H1 (cell line): ENCODE measurements at regions not wholly inside any gene's neighbourhood (a gene's known extent, or its start where the extent isn't known, plus 50 kb on each side); places are given as distances from the start of the nearest gene placed in this dataset.

Experiments
- CTCF ChIA-PET: fragments of 300-600 bp; sonication (Branson Sonifier 250); formaldehyde crosslinking; loops from one replicate; lab custom pipeline; 2021; ENCODE audit not compliant: partially characterized antibody; lab: Charles Lee
- POLR2A ChIA-PET: fragments of 300-600 bp; sonication (Branson Sonifier 250); formaldehyde crosslinking; loops from one replicate; lab custom pipeline; 2021; ENCODE audit warnings: inconsistent platforms; ENCODE audit not compliant: partially characterized antibody; lab: Charles Lee
- DNase-seq, 2 experiments: peaks; one replicate each; pipeline versions ENCODE4 v3.0.0 to v3.0.0-alpha.2; 2010 to 2022; ENCODE audit warnings: low spot score in 2 of 2, low read depth in 1 of 2, mixed read lengths in 1 of 2
- FAIRE-seq: peaks from 2 replicates; lab custom pipeline; 2011; peaks lifted over from hg19 to GRCh38; lab: Jason Lieb, UNC
- H2AFZ ChIP-seq: 2 replicates; pipeline ENCODE4 v1.8.1; 2012; ENCODE audit warnings: low read length, inconsistent platforms
- H2AK5ac ChIP-seq: 2 replicates; pipeline ENCODE4 v1.6.1; 2013; ENCODE audit warnings: low read depth, low read length
- H2BK120ac ChIP-seq: replicated peaks from 2 replicates; pipeline ENCODE3; 2013; ENCODE audit warnings: low read depth, low read length, inconsistent platforms
- H2BK12ac ChIP-seq: 2 replicates; pipeline ENCODE4 v1.6.1; 2013; ENCODE audit warnings: low read depth, low read length
- H2BK15ac ChIP-seq: 2 replicates; pipeline ENCODE4 v1.6.1; 2013; ENCODE audit warnings: low read length
- H2BK20ac ChIP-seq: 2 replicates; pipeline ENCODE4 v1.6.1; 2013; ENCODE audit warnings: low read length
- H2BK5ac ChIP-seq: 2 replicates; pipeline ENCODE4 v1.6.1; 2013; ENCODE audit warnings: low read depth, low read length
- H3K14ac ChIP-seq: 2 replicates; pipeline ENCODE4 v1.6.1; 2013; ENCODE audit warnings: inconsistent platforms; ENCODE audit not compliant: insufficient read length
- H3K18ac ChIP-seq: 2 replicates; pipeline ENCODE4 v1.6.1; 2013; ENCODE audit warnings: low read length; ENCODE audit errors: extremely low read depth
- H3K23ac ChIP-seq: 2 replicates; pipeline ENCODE4 v1.6.1; 2013; ENCODE audit warnings: inconsistent platforms; ENCODE audit not compliant: insufficient read length
- H3K23me2 ChIP-seq: 2 replicates; pipeline ENCODE4 v1.6.1; 2013; ENCODE audit warnings: low read depth, low read length
- H3K27ac ChIP-seq: 2 replicates; pipeline ENCODE4 v1.6.1; 2011; ENCODE audit warnings: low read depth, low read length, inconsistent platforms
- H3K27me3 ChIP-seq, 4 experiments: replicated peaks in 1 of 4; 1 replicate in 1 of 4; 2 replicates in 3 of 4; pipeline versions ENCODE4 v1.6.1 to v1.8.1; 2011 to 2013; ENCODE audit warnings: low read length in 3 of 4, mild to moderate bottlenecking in 3 of 4, inconsistent platforms in 2 of 4, mixed read lengths in 2 of 4, moderate library complexity in 1 of 4; ENCODE audit not compliant: control insufficient read depth in 3 of 4, insufficient read depth in 3 of 4; ENCODE audit errors: extremely low read depth in 1 of 4
- H3K36me3 ChIP-seq, 4 experiments: 2 replicates each; pipeline versions ENCODE4 v1.6.1 to v1.8.1; 2011 to 2013; ENCODE audit warnings: mild to moderate bottlenecking in 4 of 4, low read length in 3 of 4, moderate library complexity in 2 of 4, control low read depth in 1 of 4, inconsistent platforms in 1 of 4; ENCODE audit not compliant: insufficient read depth in 4 of 4, control insufficient read depth in 2 of 4
- H3K4ac ChIP-seq: replicated peaks from 2 replicates; pipeline ENCODE3; 2013; ENCODE audit warnings: low read length, low read depth, mixed read lengths, inconsistent platforms; ENCODE audit not compliant: insufficient read length
- H3K4me1 ChIP-seq, 4 experiments: replicated peaks in 1 of 4; 1 replicate in 1 of 4; 2 replicates in 3 of 4; pipeline versions ENCODE4 v1.6.1 to v1.8.1; 2011 to 2013; ENCODE audit warnings: low read length in 3 of 4, inconsistent platforms in 2 of 4, mixed read lengths in 1 of 4; ENCODE audit not compliant: insufficient read depth in 4 of 4, control insufficient read depth in 3 of 4
- H3K4me2 ChIP-seq, 2 experiments: 2 replicates each; pipeline versions ENCODE4 v1.6.1 to v1.8.1; 2011 to 2013; ENCODE audit warnings: low read depth in 2 of 2, low read length in 2 of 2, control low read depth in 1 of 2, inconsistent platforms in 1 of 2, mild to moderate bottlenecking in 1 of 2; ENCODE audit not compliant: insufficient read depth in 1 of 2
- H3K4me3 ChIP-seq, 4 experiments: fragments of 200-600, 300-600 bp in 1 of 4; sonication (generic), shearing (Covaris generic), sonication (Bioruptor Twin) in 1 of 4; 2 replicates each; pipeline versions ENCODE4 v1.5.1 to v1.8.1; 2011 to 2016; ENCODE audit warnings: low read length in 4 of 4, low read depth in 3 of 4, control low read depth in 2 of 4, inconsistent platforms in 2 of 4, mild to moderate bottlenecking in 2 of 4, mixed read lengths in 1 of 4, moderate library complexity in 1 of 4; ENCODE audit not compliant: insufficient read depth in 2 of 4; ENCODE audit errors: extremely low read depth in 1 of 4
- H3K56ac ChIP-seq: replicated peaks from 2 replicates; pipeline ENCODE3; 2013; ENCODE audit warnings: low read depth, mild to moderate bottlenecking, mixed read lengths, low read length, inconsistent platforms; ENCODE audit not compliant: insufficient read length
- H3K79me1 ChIP-seq: 2 replicates; pipeline ENCODE4 v1.6.1; 2013; ENCODE audit warnings: low read depth, low read length, control low read depth
- H3K79me2 ChIP-seq, 2 experiments: 2 replicates each; pipeline versions ENCODE4 v1.6.1 to v1.8.1; 2012 to 2013; ENCODE audit warnings: low read length in 2 of 2, mild to moderate bottlenecking in 2 of 2, inconsistent platforms in 1 of 2; ENCODE audit not compliant: insufficient read depth in 2 of 2, control insufficient read depth in 1 of 2
- H3K9ac ChIP-seq, 4 experiments: replicated peaks in 1 of 4; 1 replicate in 1 of 4; 2 replicates in 3 of 4; pipeline versions ENCODE4 v1.6.1 to v1.8.1; 2011 to 2013; ENCODE audit warnings: low read depth in 3 of 4, low read length in 3 of 4, control low read depth in 2 of 4, mild to moderate bottlenecking in 2 of 4, moderate library complexity in 2 of 4, inconsistent platforms in 1 of 4; ENCODE audit errors: extremely low read depth in 1 of 4
- H3K9me3 ChIP-seq, 2 experiments: 2 replicates each; pipeline versions ENCODE4 v1.6.1 to v1.8.1; 2012 to 2013; ENCODE audit warnings: mild to moderate bottlenecking in 2 of 2, moderate library complexity in 2 of 2, control low read depth in 1 of 2, inconsistent platforms in 1 of 2, low read depth in 1 of 2, low read length in 1 of 2, mixed read lengths in 1 of 2; ENCODE audit not compliant: insufficient read depth in 2 of 2
- H4K20me1 ChIP-seq, 2 experiments: replicated peaks in 1 of 2; 2 replicates each; pipeline versions ENCODE3 to v1.8.1; 2011 to 2013; ENCODE audit warnings: inconsistent platforms in 2 of 2, low read length in 2 of 2, mild to moderate bottlenecking in 1 of 2; ENCODE audit not compliant: insufficient read depth in 2 of 2, control insufficient read depth in 1 of 2
- H4K5ac ChIP-seq: 2 replicates; pipeline ENCODE4 v1.6.1; 2013; ENCODE audit warnings: low read length, low read depth, mixed read lengths, inconsistent platforms; ENCODE audit not compliant: insufficient read length
- H4K8ac ChIP-seq: 2 replicates; pipeline ENCODE4 v1.8.0; 2013; ENCODE audit warnings: mild to moderate bottlenecking, moderate library complexity, low read length, inconsistent platforms; ENCODE audit not compliant: insufficient read depth; ENCODE audit errors: extremely low read depth
- H4K91ac ChIP-seq: replicated peaks from 2 replicates; pipeline ENCODE3; 2013; ENCODE audit warnings: low read length, mixed read lengths, inconsistent platforms; ENCODE audit not compliant: insufficient read length
- CTBP2 ChIP-seq: IDR thresholded peaks from 2 replicates; pipeline ENCODE4 v1.7.0; 2011; ENCODE audit warnings: borderline replicate concordance, mild to moderate bottlenecking, moderate library complexity, mixed read lengths, low read length; ENCODE audit not compliant: insufficient read depth, insufficient read length
- GABPA ChIP-seq: IDR thresholded peaks from 2 replicates; pipeline ENCODE4 v1.6.1; 2011; ENCODE audit warnings: mild to moderate bottlenecking, low read length, moderate library complexity, borderline replicate concordance; ENCODE audit not compliant: insufficient read depth
- KDM5A ChIP-seq: fragments of 200-600 bp; IDR thresholded peaks from 2 replicates; pipeline ENCODE4 v1.7.1; 2012; ENCODE audit warnings: mild to moderate bottlenecking, low read length, inconsistent platforms, mixed read lengths
- PHF8 ChIP-seq: fragments of 200-600 bp; sonication (generic); conservative IDR thresholded peaks from 2 replicates; pipeline ENCODE4 v1.7.1; 2012; ENCODE audit warnings: low read depth, mild to moderate bottlenecking, inconsistent platforms, low read length, moderate library complexity
- POU5F1 ChIP-seq: IDR thresholded peaks from 2 replicates; pipeline ENCODE4 v1.6.1; 2011; ENCODE audit warnings: low read depth, mild to moderate bottlenecking, low read length, moderate library complexity
- SRF ChIP-seq: IDR thresholded peaks from 2 replicates; pipeline ENCODE4 v1.6.1; 2011; ENCODE audit warnings: mild to moderate bottlenecking, low read depth, low read length, moderate library complexity
- SUZ12 ChIP-seq: fragments of 200-600 bp; sonication (generic); IDR thresholded peaks from 2 replicates; pipeline ENCODE4 v1.6.1; 2012; ENCODE audit warnings: mild to moderate bottlenecking, inconsistent platforms, low read length, moderate library complexity, mixed read lengths
- TCF12 ChIP-seq: IDR thresholded peaks from 2 replicates; pipeline ENCODE4 v1.6.1; 2011; ENCODE audit warnings: low read depth, mild to moderate bottlenecking, low read length
- WGBS, 2 experiments: shearing (Covaris generic) in 1 of 2; methylation state at CpG; one replicate each; pipeline versions ENCODE4 v1.1.6 to v1.1.7; 2013 to 2015; ENCODE audit warnings: low lambda C conversion rate in 2 of 2, mixed read lengths in 2 of 2, inconsistent platforms in 1 of 2, low coverage in 1 of 2, missing lambda C conversion rate in 1 of 2; ENCODE audit not compliant: insufficient replicate concordance in 2 of 2, insufficient coverage in 1 of 2, insufficient read length in 1 of 2; ENCODE audit errors: extremely low coverage in 1 of 2, missing lambda C conversion rate in 1 of 2; 5-methylcytosine and 5-hydroxymethylcytosine counted together
- TF ChIP-seq, protein P1 (sequence below): IDR thresholded peaks from 2 replicates; pipeline ENCODE4 v1.6.1; 2012; ENCODE audit warnings: inconsistent platforms
- TF ChIP-seq, protein P2 (sequence below): IDR thresholded peaks from 2 replicates; pipeline ENCODE4 v1.6.1; 2012; ENCODE audit warnings: inconsistent platforms
- TF ChIP-seq, protein P3 (sequence below), 3 experiments: IDR thresholded peaks; 1 replicate in 2 of 3; 2 replicates in 1 of 3; pipeline versions ENCODE4 v1.5.1 to v1.6.1; 2011; ENCODE audit warnings: low read length in 3 of 3, mild to moderate bottlenecking in 3 of 3, inconsistent platforms in 2 of 3, low read depth in 1 of 3, moderate library complexity in 1 of 3; ENCODE audit not compliant: insufficient read depth in 1 of 3; ENCODE audit errors: control extremely low read depth in 1 of 3

DNA sequence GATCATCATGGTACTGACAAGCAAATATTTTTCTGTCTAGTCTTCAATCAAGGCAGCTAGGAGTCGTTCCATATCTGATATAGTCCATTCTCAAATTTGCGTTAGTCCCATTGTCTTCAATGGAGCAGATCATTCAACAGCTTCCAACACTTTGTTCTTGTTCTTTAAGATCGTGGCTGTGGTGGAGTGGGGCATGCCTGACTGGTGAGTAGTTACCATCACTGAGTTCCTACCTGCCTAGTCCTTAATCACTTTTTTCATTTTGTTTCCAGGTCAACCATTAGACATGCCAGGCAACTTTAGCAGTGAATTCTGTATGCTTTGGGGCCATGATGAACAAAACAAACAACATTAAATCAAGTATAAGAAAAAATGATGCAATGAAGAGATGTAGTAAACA lies 693.1 kb upstream of the KIRREL3 start:
- Histone ChIP-seq H3K4ac (no peak overlapping the region), H2BK15ac (no peak overlapping the region), H3K4me2 (no peak overlapping the region), H2AFZ (no peak overlapping the region), H3K27me3 (no peaks in the 10 kb centered on the region), H3K9ac (no peak overlapping the region), H2AK5ac (no peak overlapping the region), H3K9me3 (no peaks in the 10 kb centered on the region), H3K27ac (no peak overlapping the region), H3K18ac (no peak overlapping the region), H2BK20ac (no peak overlapping the region), H3K79me1 (no peaks in the 10 kb centered on the region), H3K36me3 (no peaks in the 10 kb centered on the region), H3K14ac (no peak overlapping the region), H3K4me1 (no peaks in the 10 kb centered on the region), H2BK12ac (no peak overlapping the region), H3K56ac (no peak overlapping the region), H4K91ac (no peak overlapping the region), H2BK5ac (no peak overlapping the region), H3K79me2 (no peaks in the 10 kb centered on the region), H4K5ac (no peak overlapping the region), H3K23me2 (no peaks in the 10 kb centered on the region), H4K20me1 (no peaks in the 10 kb centered on the region), H2BK120ac (no peak overlapping the region), H4K8ac (no peak overlapping the region), H3K23ac (no peak overlapping the region), H3K4me3 (no peak overlapping the region)
- ChIA-PET CTCF (no interaction called here), POLR2A (no interaction called here)
- WGBS, 2 experiments = 96% methylated on average over 3 of the region's 3 CpGs; no CpG with 5 or more reads in 1 of the 2 experiments
- TF ChIP-seq SUZ12 = no peak
- TF ChIP-seq, protein P1, sequence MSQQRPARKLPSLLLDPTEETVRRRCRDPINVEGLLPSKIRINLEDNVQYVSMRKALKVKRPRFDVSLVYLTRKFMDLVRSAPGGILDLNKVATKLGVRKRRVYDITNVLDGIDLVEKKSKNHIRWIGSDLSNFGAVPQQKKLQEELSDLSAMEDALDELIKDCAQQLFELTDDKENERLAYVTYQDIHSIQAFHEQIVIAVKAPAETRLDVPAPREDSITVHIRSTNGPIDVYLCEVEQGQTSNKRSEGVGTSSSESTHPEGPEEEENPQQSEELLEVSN = no peak
- TF ChIP-seq, protein P2, sequence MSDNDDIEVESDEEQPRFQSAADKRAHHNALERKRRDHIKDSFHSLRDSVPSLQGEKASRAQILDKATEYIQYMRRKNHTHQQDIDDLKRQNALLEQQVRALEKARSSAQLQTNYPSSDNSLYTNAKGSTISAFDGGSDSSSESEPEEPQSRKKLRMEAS = no peak
- no peak for TF ChIP-seq TCF12
- TF ChIP-seq CTBP2 = no peak
- no peak for TF ChIP-seq PHF8
- TF ChIP-seq SRF = no peak
- TF ChIP-seq, protein P3, sequence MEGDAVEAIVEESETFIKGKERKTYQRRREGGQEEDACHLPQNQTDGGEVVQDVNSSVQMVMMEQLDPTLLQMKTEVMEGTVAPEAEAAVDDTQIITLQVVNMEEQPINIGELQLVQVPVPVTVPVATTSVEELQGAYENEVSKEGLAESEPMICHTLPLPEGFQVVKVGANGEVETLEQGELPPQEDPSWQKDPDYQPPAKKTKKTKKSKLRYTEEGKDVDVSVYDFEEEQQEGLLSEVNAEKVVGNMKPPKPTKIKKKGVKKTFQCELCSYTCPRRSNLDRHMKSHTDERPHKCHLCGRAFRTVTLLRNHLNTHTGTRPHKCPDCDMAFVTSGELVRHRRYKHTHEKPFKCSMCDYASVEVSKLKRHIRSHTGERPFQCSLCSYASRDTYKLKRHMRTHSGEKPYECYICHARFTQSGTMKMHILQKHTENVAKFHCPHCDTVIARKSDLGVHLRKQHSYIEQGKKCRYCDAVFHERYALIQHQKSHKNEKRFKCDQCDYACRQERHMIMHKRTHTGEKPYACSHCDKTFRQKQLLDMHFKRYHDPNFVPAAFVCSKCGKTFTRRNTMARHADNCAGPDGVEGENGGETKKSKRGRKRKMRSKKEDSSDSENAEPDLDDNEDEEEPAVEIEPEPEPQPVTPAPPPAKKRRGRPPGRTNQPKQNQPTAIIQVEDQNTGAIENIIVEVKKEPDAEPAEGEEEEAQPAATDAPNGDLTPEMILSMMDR (IDR thresholded peaks at IDR 0.05; ENCODE audit: control extremely low read depth in 1 of 3, insufficient read depth in 1 of 3, low read depth in 1 of 3, low read length in 3 of 3) = no peak
- TF ChIP-seq KDM5A = no peak
- TF ChIP-seq GABPA = no peak
- TF ChIP-seq POU5F1 = no peak
- FAIRE-seq (no peak), DNase-seq (no peak)
